Liver (tissue), 8 donors: ENCODE measurements at regions not wholly inside any gene's neighbourhood (a gene's known extent, or its start where the extent isn't known, plus 50 kb on each side); places are given as distances from the start of the nearest gene placed in this dataset.
A peak's percentile ranks its signal among the peaks of the same experiment; 100 is the strongest.

Experiments
- DNase-seq: peaks from one replicate; pipeline ENCODE4 v3.0.0-alpha.2; 2017; ENCODE audit warnings: low spot score
- H3K27ac ChIP-seq, 2 donors: one replicate each; pipeline ENCODE4 v1.7.0; 2013; ENCODE audit warnings: inconsistent platforms in 2 of 2, low read length in 2 of 2, control low read depth in 1 of 2, low read depth in 1 of 2, mild to moderate bottlenecking in 1 of 2
- H3K27me3 ChIP-seq, 4 donors: one replicate each; pipeline versions ENCODE4 v1.6.1 to v1.7.0; 2013; ENCODE audit warnings: low read length in 3 of 4, inconsistent platforms in 1 of 4, mild to moderate bottlenecking in 1 of 4, moderate library complexity in 1 of 4; ENCODE audit not compliant: control insufficient read depth in 4 of 4, insufficient read depth in 4 of 4
- H3K36me3 ChIP-seq, 4 donors: one replicate each; pipeline versions ENCODE4 v1.6.1 to v1.7.0; 2013; ENCODE audit warnings: low read length in 3 of 4, mild to moderate bottlenecking in 3 of 4, low read depth in 1 of 4, moderate library complexity in 1 of 4; ENCODE audit not compliant: control insufficient read depth in 4 of 4, insufficient read depth in 3 of 4
- H3K4me1 ChIP-seq, 4 donors: one replicate each; pipeline versions ENCODE4 v1.6.1 to v1.7.0; 2013; ENCODE audit warnings: low read length in 3 of 4, mild to moderate bottlenecking in 3 of 4, moderate library complexity in 1 of 4; ENCODE audit not compliant: control insufficient read depth in 4 of 4, insufficient read depth in 4 of 4
- H3K4me3 ChIP-seq, 3 donors: one replicate each; pipeline versions ENCODE4 v1.6.1 to v1.7.0; 2013; ENCODE audit warnings: low read length in 3 of 3, control low read depth in 1 of 3, low read depth in 1 of 3, mild to moderate bottlenecking in 1 of 3
- H3K9ac ChIP-seq, 2 donors: one replicate each; pipeline ENCODE4 v1.7.0; 2013; ENCODE audit warnings: low read length in 2 of 2, mild to moderate bottlenecking in 2 of 2, moderate library complexity in 2 of 2, control low read depth in 1 of 2, low read depth in 1 of 2
- H3K9me3 ChIP-seq, 4 donors: one replicate each; pipeline versions ENCODE4 v1.6.1 to v1.7.0; 2013; ENCODE audit warnings: low read length in 3 of 4; ENCODE audit not compliant: control insufficient read depth in 4 of 4
- ATF3 ChIP-seq: IDR thresholded peaks from 2 replicates; pipeline ENCODE4 v1.6.1; 2016; ENCODE audit warnings: antibody characterized with exemption
- CTCF ChIP-seq: fragments of 150-350 bp; IDR thresholded peaks from 2 replicates; pipeline ENCODE4 v1.5.1; 2017; ENCODE audit warnings: improper control_type of control experiment, low read depth, low read length; ENCODE audit not compliant: missing input control
- EGR1 ChIP-seq, 2 donors: IDR thresholded peaks; 2 replicates each; pipeline ENCODE4 v1.6.1; 2016 to 2018; ENCODE audit warnings: antibody characterized with exemption in 2 of 2, low read depth in 2 of 2
- FOXA1 ChIP-seq: IDR thresholded peaks from 2 replicates; pipeline ENCODE4 v1.6.1; 2016; ENCODE audit warnings: antibody characterized with exemption
- FOXA2 ChIP-seq: IDR thresholded peaks from 2 replicates; pipeline ENCODE4 v1.6.1; 2016; ENCODE audit warnings: antibody characterized with exemption
- HNF4A ChIP-seq, 2 donors: conservative IDR thresholded peaks; 2 replicates each; pipeline ENCODE4 v1.6.1; 2016; ENCODE audit warnings: antibody characterized with exemption in 2 of 2, mild to moderate bottlenecking in 2 of 2
- HNF4G ChIP-seq: IDR thresholded peaks from 2 replicates; pipeline ENCODE4 v1.6.1; 2016; ENCODE audit warnings: antibody characterized with exemption
- MAX ChIP-seq: IDR thresholded peaks from 2 replicates; pipeline ENCODE4 v1.6.1; 2016; ENCODE audit warnings: antibody characterized with exemption
- NR2F2 ChIP-seq: IDR thresholded peaks from 2 replicates; pipeline ENCODE4 v1.6.1; 2016; ENCODE audit warnings: antibody characterized with exemption
- RAD21 ChIP-seq, 2 donors: IDR thresholded peaks; 2 replicates each; pipeline ENCODE4 v1.6.1; 2016; ENCODE audit warnings: antibody characterized with exemption in 2 of 2, mild to moderate bottlenecking in 2 of 2
- RXRA ChIP-seq, 2 donors: IDR thresholded peaks; 2 replicates each; pipeline ENCODE4 v1.6.1; 2017 to 2018; ENCODE audit warnings: antibody characterized with exemption in 2 of 2, mild to moderate bottlenecking in 1 of 2
- SP1 ChIP-seq: IDR thresholded peaks from 2 replicates; pipeline ENCODE4 v1.6.1; 2018; ENCODE audit warnings: antibody characterized with exemption, mild to moderate bottlenecking
- TAF1 ChIP-seq: conservative IDR thresholded peaks from 2 replicates; pipeline ENCODE4 v1.6.1; 2016; ENCODE audit warnings: antibody characterized with exemption, mild to moderate bottlenecking
- YY1 ChIP-seq: IDR thresholded peaks from 2 replicates; pipeline ENCODE4 v1.6.1; 2016; ENCODE audit warnings: antibody characterized with exemption, mild to moderate bottlenecking
- ZBTB33 ChIP-seq: IDR thresholded peaks from 2 replicates; pipeline ENCODE4 v1.6.1; 2016; ENCODE audit warnings: antibody characterized with exemption
- WGBS: extraction: QIAGEN DNeasy Blood & Tissue Kit; methylation state at CpG from one replicate; pipeline ENCODE4 v1.1.7; 2013; 5-methylcytosine and 5-hydroxymethylcytosine counted together
- donor health status: healthy.
- donor health status: healthy.
- donor health status: healthy.
- donor health status: healthy.
- donor health status: healthy.

GRCh38 chr17:6191405-6192324, 121.5 kb downstream of the WSCD1 start:
- no peak for TF ChIP-seq FOXA1
- no peak for TF ChIP-seq HNF4G
- no peak for TF ChIP-seq RXRA (IDR thresholded peaks at IDR 0.05)
- TF ChIP-seq RAD21 (IDR thresholded peaks at IDR 0.05), result peak in 1 of 2 donors; percentile 21
- no peak for TF ChIP-seq SP1
- TF ChIP-seq NR2F2, result no peak
- TF ChIP-seq TAF1, result no peak
- WGBS, result 63% methylated on average over 18 of the region's 18 CpGs
- no peaks in the 10 kb centered on the region for H3K4me1 ChIP-seq
- no peaks in the 10 kb centered on the region for H3K27me3 ChIP-seq
- no peak for DNase-seq
- H3K36me3 ChIP-seq, result no peaks in the 10 kb centered on the region
- H3K4me3 ChIP-seq, result no peak overlapping the region
- peaks cover 0 to 6% (median 0%) of the 10 kb centered on the region in 4 donors for H3K9me3 ChIP-seq
- H3K27ac ChIP-seq, result no peak overlapping the region
- H3K9ac ChIP-seq, result no peak overlapping the region

- H3K4me1 ChIP-seq, result no peaks in the 10 kb centered on the region
- H3K27ac ChIP-seq, result no peak overlapping the region
- WGBS, result 63% methylated on average over 10 of the region's 10 CpGs
- no peak for TF ChIP-seq YY1
- H3K9ac ChIP-seq, result no peak overlapping the region
- no peaks in the 10 kb centered on the region for H3K36me3 ChIP-seq
- H3K27me3 ChIP-seq, result no peaks in the 10 kb centered on the region
- no peak overlapping the region for H3K4me3 ChIP-seq
- DNase-seq, result no peak
- peaks cover 0 to 6% (median under 1%) of the 10 kb centered on the region in 4 donors for H3K9me3 ChIP-seq
These were observed 117.7 kb downstream of the WSCD1 start for GRCh38 chr17:6187836-6188235.

GRCh38 chr17:6186998-6187397, 116.8 kb downstream of the WSCD1 start:
- H3K36me3 ChIP-seq, result no peaks in the 10 kb centered on the region
- H3K27ac ChIP-seq, result no peak overlapping the region
- H3K9me3 ChIP-seq, result peaks cover 0 to 6% (median under 1%) of the 10 kb centered on the region in 4 donors
- H3K27me3 ChIP-seq, result no peaks in the 10 kb centered on the region
- H3K9ac ChIP-seq, result no peak overlapping the region
- H3K4me1 ChIP-seq, result no peaks in the 10 kb centered on the region
- TF ChIP-seq HNF4A (conservative IDR thresholded peaks at IDR 0.05) (no peak), FOXA1 (no peak), RXRA (IDR thresholded peaks at IDR 0.05) (no peak), ZBTB33 (no peak), ATF3 (no peak), CTCF (no peak), RAD21 (IDR thresholded peaks at IDR 0.05) (no peak), YY1 (no peak), MAX (no peak), SP1 (no peak), FOXA2 (no peak), EGR1 (IDR thresholded peaks at IDR 0.05; ENCODE audit: low read depth in 2 of 2) (no peak), HNF4G (no peak), TAF1 (no peak)
- no peak overlapping the region for H3K4me3 ChIP-seq
- no peak for DNase-seq
- WGBS, result 53% methylated on average over 1 of the region's 1 CpG
